ENCODE measurements at regions not wholly inside any gene's neighbourhood (a gene's known extent, or its start where the extent isn't known, plus 50 kb on each side); places are given as distances from the start of the nearest gene placed in this dataset.
"Not testable (repeated sequence)": the region's sequence is repeated elsewhere in the genome, so short reads cannot be mapped to it uniquely, and the experiment has no call there.

- DNase-seq (ENCODE audit: extremely low spot score, insufficient read length, low read depth) (no peak), FAIRE-seq (no peak)
Measured at GRCh38 chr7:85322252-85322651, 135.4 kb upstream of the SEMA3D start.

- FAIRE-seq, result no peak
- DNase-seq (ENCODE audit: extremely low spot score, insufficient read length, low read depth), result no peak
Measured at GRCh38 chr7:85320699-85321476, 134.0 kb upstream of the SEMA3D start.

GRCh38 chr7:85316489-85316888, 129.6 kb upstream of the SEMA3D start:
- DNase-seq (ENCODE audit: extremely low spot score, insufficient read length, low read depth) (no peak), FAIRE-seq (no peak)

GRCh38 chr7:85310301-85310700, 123.4 kb upstream of the SEMA3D start:
- FAIRE-seq (no peak), DNase-seq (ENCODE audit: extremely low spot score, insufficient read length, low read depth) (no peak)

- FAIRE-seq, result no peak
Measured at GRCh38 chr7:85306115-85306514, 119.3 kb upstream of the SEMA3D start.

GRCh38 chr7:85294176-85294575, 107.3 kb upstream of the SEMA3D start:
- no peak for FAIRE-seq

More at GRCh38 chr7:85306115-85306514, 119.3 kb upstream of the SEMA3D start:
- no peak for DNase-seq (ENCODE audit: extremely low spot score, insufficient read length, low read depth)

GRCh38 chr7:85292908-85293576, 106.2 kb upstream of the SEMA3D start:
- DNase-seq (ENCODE audit: extremely low spot score, insufficient read length, low read depth) (no peak), FAIRE-seq (peak; percentile 48)

More at GRCh38 chr7:85294176-85294575, 107.3 kb upstream of the SEMA3D start:
- no peak for DNase-seq (ENCODE audit: extremely low spot score, insufficient read length, low read depth)

GRCh38 chr7:85290269-85290668, 103.4 kb upstream of the SEMA3D start:
- no peak for FAIRE-seq
- DNase-seq (ENCODE audit: extremely low spot score, insufficient read length, low read depth), result no peak

- no peak for FAIRE-seq
Measured at GRCh38 chr7:85289279-85289678, 102.4 kb upstream of the SEMA3D start.

GRCh38 chr7:85287106-85287825, 100.4 kb upstream of the SEMA3D start:
- FAIRE-seq, result no peak

More at GRCh38 chr7:85289279-85289678, 102.4 kb upstream of the SEMA3D start:
- DNase-seq (ENCODE audit: extremely low spot score, insufficient read length, low read depth), result no peak

GRCh38 chr7:85286446-85286845, 99.6 kb upstream of the SEMA3D start:
- FAIRE-seq (no peak), DNase-seq (ENCODE audit: extremely low spot score, insufficient read length, low read depth) (no peak)

More at GRCh38 chr7:85287106-85287825, 100.4 kb upstream of the SEMA3D start:
- no peak for DNase-seq (ENCODE audit: extremely low spot score, insufficient read length, low read depth)

- FAIRE-seq (no peak), DNase-seq (ENCODE audit: extremely low spot score, insufficient read length, low read depth) (no peak)
Measured at GRCh38 chr7:85285527-85285926, 98.7 kb upstream of the SEMA3D start.

GRCh38 chr7:85275204-85275603, 88.3 kb upstream of the SEMA3D start:
- FAIRE-seq (no peak), DNase-seq (ENCODE audit: extremely low spot score, insufficient read length, low read depth) (no peak)

GRCh38 chr7:85274454-85274853, 87.6 kb upstream of the SEMA3D start:
- FAIRE-seq, result no peak

GRCh38 chr7:85262891-85263290, 76.0 kb upstream of the SEMA3D start:
- DNase-seq (ENCODE audit: extremely low spot score, insufficient read length, low read depth) (no peak), FAIRE-seq (no peak)

More at GRCh38 chr7:85274454-85274853, 87.6 kb upstream of the SEMA3D start:
- DNase-seq (ENCODE audit: extremely low spot score, insufficient read length, low read depth), result no peak

- DNase-seq (ENCODE audit: extremely low spot score, insufficient read length, low read depth), result no peak
- FAIRE-seq, result no peak
Measured at GRCh38 chr7:85261336-85261735, 74.5 kb upstream of the SEMA3D start.

- not testable (repeated sequence) for DNase-seq (ENCODE audit: extremely low spot score, insufficient read length, low read depth); FAIRE-seq
Measured at GRCh38 chr7:85249787-85250186, 62.9 kb upstream of the SEMA3D start.

GRCh38 chr7:85239109-85239508, 52.3 kb upstream of the SEMA3D start:
- no peak for FAIRE-seq
- no peak for DNase-seq (ENCODE audit: extremely low spot score, insufficient read length, low read depth)

- no peak for DNase-seq (ENCODE audit: extremely low spot score, insufficient read length, low read depth)
- FAIRE-seq, result no peak
Measured at GRCh38 chr7:85237721-85238120, 50.9 kb upstream of the SEMA3D start.
